SIG-M5 (cell line): ENCODE measurements at regions not wholly inside any gene's neighbourhood (a gene's known extent, or its start where the extent isn't known, plus 50 kb on each side); places are given as distances from the start of the nearest gene placed in this dataset.
"Not testable (repeated sequence)": the region's sequence is repeated elsewhere in the genome, so short reads cannot be mapped to it uniquely, and the experiment has no call there.

Experiments used
- DNase-seq: peaks from one replicate; lab custom pipeline; 2025; lab: John Stamatoyannopoulos, UW

DNA sequence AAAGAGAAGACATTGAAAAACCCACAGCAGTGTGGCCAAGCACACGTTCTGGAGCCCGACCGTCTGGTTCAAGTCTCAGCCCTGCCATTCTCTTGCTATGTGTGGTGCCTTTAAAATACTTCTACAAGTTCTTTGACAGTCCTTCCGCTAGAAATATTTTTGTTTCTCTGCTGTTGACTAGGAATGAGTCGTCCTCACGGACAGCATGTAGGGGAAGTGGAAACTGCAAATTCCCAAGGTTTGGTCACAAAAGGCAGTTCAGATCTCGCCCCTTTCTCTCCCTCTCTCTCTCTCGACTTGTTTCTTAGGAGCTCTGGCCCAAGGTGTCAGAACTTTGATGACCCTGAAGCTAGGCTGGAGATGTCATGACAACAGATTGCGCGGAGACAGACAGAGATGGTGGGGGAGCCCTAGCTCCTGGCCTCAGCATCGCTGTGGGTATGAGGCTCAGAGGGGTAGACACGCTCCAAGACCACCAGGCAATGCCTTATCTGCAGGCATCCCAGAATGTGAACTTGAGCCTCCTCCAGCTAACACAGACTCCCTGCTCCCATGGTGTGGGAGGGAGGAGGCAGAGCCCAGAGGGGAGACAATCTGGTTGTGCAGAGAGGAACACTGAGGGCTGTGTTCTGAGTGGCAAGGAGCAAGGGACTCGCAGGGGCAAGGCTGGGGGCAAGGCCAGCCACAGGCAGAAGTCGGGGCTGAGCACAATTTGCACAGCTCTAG lies 368.9 kb upstream of the SULF2 start:
- no peak for DNase-seq

DNA sequence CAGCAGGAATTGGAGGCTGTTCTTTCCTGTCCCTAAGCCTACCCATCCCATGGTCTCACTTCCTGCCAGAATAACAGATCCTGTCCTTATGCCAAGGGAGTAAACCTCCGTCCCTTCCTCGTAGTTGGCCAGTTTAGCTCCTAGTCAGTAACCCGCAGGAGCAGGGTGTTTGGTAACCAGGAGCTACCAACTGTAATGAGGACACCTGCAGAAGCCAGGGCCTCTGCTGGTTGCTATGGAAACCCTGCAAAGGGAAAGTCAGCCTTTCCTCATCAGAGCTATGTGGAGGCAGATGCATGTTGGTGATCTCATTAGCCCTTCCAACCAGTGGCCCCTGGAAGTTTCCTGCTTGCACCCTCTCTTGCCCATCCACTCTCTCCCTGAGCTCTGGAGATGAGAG lies 368.2 kb upstream of the SULF2 start:
- no peak for DNase-seq

DNA sequence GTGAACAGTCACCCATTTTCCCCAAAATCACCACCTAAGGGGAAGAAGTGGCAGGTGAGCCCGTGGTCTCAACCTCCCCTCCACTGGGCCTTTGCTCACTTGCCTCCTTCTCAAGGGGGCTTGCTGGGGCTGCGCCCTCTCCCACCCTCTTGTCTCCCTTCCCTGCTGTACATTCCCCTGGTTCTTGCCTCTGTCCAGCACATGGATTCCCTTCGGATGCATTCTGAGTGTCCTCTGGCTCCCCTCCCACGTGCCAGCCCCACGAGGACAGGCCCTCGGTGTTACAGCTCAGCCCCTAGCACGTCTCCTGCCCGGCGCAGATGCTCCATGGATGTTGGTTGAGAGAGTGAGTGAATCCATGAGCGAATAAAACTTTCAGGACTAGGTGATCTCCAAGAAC lies 367.8 kb upstream of the SULF2 start:
- no peak for DNase-seq

DNA sequence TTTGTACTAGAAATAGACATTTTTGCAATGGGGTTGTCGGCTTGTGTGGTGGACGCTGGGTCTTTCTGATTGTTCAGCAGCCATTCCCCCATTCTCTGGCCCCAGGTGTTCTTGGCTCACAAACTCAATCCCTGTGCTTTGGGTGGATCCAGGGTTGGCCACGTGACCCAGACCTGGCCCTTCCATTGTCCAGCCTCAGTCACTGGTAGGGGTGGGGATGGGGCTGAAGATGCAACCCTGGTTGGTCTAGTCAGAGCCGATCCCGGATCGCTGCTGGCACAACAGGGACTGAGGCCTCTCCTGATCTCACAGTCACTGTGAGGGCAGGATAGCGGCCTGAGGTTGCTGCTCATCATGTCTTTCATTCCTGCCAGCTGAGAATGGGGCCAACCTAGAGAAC lies 365.3 kb upstream of the SULF2 start:
- DNase-seq, result no peak

DNA sequence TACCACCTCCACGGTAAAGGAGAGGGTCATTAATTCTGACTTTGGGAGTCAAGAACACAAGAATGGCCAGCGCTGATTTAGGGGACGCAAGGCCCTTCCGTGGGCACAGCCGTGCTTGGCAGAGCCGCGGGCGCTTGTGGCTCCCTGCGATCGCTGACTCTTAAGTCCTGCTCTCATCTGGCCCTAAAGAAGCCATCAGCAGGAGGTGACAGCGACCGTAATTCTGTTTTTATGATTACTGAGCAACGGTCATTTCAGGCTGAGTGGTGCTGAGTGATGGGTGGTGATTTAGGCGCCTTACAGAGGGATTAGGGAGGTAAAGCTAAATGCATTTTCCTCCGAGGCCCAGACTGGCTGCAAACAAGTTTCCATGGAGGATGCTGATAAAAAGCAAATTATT lies 364.6 kb upstream of the SULF2 start:
- DNase-seq, result no peak

DNA sequence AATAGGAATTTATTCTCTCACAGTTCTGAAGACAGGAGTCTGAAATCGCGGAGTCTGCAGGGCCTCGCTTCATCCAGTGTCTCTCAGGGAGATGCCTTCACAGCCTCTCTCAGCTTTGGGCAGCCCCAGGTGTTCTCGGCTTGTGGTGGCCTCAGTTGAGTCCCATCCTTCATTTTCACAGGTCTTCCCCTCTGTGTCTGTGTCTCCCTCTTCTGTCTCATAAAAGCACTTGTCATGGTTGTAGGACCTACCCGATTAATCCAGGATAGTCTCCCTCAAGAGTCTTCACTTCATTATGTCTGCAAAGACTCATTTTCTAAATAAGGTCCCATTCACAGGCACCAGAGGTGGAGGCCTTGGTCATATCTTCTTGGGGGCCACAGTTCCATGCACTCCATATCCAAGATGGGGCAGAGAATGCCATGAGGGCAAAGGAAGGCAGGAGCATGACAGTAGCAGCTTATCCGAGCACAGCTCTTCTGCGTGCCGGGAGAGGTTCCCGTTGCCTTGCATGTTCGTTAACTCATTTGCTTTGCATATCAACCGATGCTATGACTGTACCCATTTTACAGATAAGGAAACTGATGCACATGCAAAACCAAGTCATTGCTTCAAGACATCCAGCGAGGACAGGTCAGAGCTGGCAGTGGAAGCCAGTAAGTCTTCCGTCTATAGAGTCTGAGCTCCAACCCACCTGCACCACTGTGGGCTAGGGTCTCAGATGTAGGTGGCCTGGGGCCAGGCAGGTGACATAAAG lies 363.8 kb upstream of the SULF2 start:
- no peak for DNase-seq

DNA sequence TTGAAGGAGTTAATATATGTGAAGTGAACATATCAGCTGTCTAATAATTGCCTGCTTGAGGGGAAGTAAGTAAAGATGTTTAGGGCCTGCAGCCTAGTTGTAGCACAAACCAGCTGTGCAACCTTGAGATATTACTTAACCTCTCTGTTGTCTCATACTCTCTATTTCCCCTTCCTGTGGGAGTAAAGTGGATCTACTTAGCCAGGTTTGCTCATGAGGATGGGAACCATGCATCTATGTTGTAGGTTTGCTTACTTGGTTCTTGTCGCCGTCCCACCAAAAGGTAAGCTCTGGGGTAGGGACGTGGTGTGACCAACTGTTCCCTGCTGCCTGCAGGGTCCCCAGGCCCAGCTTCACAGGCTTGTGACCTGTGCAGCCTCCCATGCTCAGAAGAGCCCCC lies 362.7 kb upstream of the SULF2 start:
- no peak for DNase-seq

DNA sequence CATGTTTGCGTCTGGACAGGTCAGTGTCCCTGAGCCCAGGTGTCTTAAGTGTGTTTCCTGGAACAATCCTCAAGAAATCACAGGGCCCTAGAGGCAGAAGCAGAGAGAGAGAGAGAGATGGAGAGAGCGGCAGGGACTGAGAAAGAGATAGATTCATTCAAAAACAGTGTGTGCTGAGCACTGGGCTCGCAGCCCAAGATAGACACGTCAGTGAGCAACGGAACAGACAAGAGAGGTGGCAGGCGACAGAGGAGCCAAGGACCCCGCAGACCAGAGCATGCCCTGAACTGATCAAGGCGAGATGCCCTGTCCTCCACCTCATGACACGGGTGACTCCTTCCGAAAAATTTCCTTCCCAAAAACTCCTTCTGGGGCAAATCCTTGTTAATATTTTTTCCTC lies 362.0 kb upstream of the SULF2 start:
- no peak for DNase-seq

GRCh38 chr20:48146877-48147276 lies 361.6 kb upstream of the SULF2 start:
- no peak for DNase-seq

DNA sequence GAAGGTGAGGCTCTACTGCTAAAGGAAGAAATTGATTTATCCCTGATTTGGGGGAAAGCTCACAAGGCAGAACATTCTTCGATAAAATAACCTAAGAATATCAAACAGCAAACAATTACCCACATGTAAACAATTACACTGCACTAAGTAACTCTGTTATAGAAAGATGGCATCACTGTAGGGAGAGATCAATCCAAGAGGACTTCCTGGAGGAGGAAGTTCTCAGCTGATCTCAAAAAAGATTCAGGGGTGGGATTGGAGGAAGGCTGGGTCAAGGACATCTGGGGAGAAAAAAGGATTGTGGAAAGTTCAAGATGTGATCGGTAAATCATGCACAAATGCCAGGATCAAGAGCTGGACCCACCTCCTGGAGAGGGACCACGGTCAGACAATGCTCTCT lies 361.0 kb upstream of the SULF2 start:
- no peak for DNase-seq

GRCh38 chr20:48143435-48144081 lies 358.3 kb upstream of the SULF2 start:
- DNase-seq, result no peak

GRCh38 chr20:48142516-48142773 lies 357.2 kb upstream of the SULF2 start:
- no peak for DNase-seq

- DNase-seq, result no peak
These were observed 356.6 kb upstream of the SULF2 start for GRCh38 chr20:48141660-48142515.

GRCh38 chr20:48139262-48140041 lies 354.2 kb upstream of the SULF2 start:
- no peak for DNase-seq

- no peak for DNase-seq
These were observed 347.6 kb upstream of the SULF2 start for GRCh38 chr20:48132834-48133233.

DNA sequence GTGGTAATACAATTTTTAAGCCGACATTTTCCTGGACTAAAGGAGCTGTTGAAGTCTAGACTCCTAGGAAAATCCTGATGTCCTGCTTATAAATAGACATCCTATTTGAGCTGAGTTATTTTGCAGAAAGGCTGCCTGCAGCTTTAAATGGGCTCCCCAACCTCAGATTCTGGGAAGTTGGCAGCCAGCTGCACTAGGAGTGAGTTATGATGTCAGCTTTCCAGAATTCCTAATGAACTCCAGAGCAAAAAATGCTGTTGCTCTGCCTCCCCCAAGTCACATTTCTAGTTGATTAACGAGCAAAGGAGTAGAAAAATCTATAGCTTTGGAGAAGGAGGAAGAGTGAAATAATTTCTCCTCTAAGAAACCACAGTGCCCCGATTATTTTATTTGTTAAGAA lies 346.3 kb upstream of the SULF2 start:
- DNase-seq, result no peak

GRCh38 chr20:48129345-48129942 lies 344.2 kb upstream of the SULF2 start:
- no peak for DNase-seq

DNA sequence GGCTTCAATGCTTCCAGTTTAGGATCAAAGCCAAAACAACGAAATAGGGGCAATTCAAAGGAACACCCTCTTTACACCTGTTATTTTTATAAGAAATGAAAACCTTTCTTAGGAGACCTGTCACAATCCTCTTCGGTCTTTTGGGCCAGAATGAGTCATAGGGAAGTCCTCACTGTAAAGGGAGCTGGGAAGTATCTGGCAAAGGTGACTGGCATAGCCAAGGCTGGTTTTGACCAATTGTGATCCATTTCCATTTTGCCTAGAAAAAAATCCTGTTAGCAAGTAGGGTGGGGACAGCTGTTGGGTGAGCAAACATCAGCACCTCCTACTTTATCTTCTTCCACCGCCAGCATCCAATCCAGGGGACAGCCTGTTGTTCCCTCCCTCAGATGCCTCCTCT lies 343.2 kb upstream of the SULF2 start:
- DNase-seq, result no peak

GRCh38 chr20:48127964-48128363 lies 342.7 kb upstream of the SULF2 start:
- not testable (repeated sequence) for DNase-seq

DNA sequence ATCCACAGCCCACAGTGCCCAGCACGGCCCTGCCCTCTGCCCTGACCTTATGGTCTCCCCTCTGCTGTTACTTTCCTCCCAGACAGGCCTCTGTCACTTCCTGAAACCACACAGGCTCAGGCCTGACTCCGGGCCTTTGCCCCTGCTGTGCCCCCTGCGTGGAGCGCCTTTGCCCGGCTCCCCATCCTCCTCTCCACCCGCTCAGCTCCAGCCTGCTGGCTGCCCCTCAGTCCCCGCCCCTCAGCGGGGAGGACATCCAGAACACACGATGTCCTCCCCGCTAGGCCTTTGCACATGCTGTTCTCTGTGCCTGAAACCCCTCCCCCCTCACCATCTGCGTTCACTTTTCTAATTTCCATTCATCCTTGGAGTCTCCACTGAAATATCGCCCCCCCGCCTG lies 341.9 kb upstream of the SULF2 start:
- DNase-seq, result not testable (repeated sequence)

GRCh38 chr20:48126227-48126740 lies 341.0 kb upstream of the SULF2 start:
- no peak for DNase-seq
